ENCODE measurements at regions not wholly inside any gene's neighbourhood (a gene's known extent, or its start where the extent isn't known, plus 50 kb on each side); places are given as distances from the start of the nearest gene placed in this dataset.

GRCh38 chr6:17002123-17002522 is 99.7 kb upstream of the STMND1 start:
- DNase-seq (ENCODE audit: low read depth) = no peak
- no peak for TF ChIP-seq CTCF (IDR thresholded peaks at IDR 0.05; ENCODE audit: low read depth, low read length, missing control alignments)
- no peak overlapping the region for H3K4me3 ChIP-seq (ENCODE audit: low read depth, low read length)

- TF ChIP-seq CTCF (IDR thresholded peaks at IDR 0.05; ENCODE audit: low read depth, low read length, missing control alignments) = no peak
- DNase-seq (ENCODE audit: low read depth) = no peak
- no peak overlapping the region for H3K4me3 ChIP-seq (ENCODE audit: low read depth, low read length)
Measured at GRCh38 chr6:17001188-17001587, 100.7 kb upstream of the STMND1 start.

GRCh38 chr6:16999491-17000436 is 102.1 kb upstream of the STMND1 start:
- no peak for DNase-seq (ENCODE audit: low read depth)
- no peak for TF ChIP-seq CTCF (IDR thresholded peaks at IDR 0.05; ENCODE audit: low read depth, low read length, missing control alignments)
- no peak overlapping the region for H3K4me3 ChIP-seq (ENCODE audit: low read depth, low read length)

- no peak for DNase-seq (ENCODE audit: low read depth)
- TF ChIP-seq CTCF (IDR thresholded peaks at IDR 0.05; ENCODE audit: low read depth, low read length, missing control alignments) = no peak
- no peak overlapping the region for H3K4me3 ChIP-seq (ENCODE audit: low read depth, low read length)
Measured at GRCh38 chr6:16998461-16998860, 103.4 kb upstream of the STMND1 start.

GRCh38 chr6:16995511-16996250 is 106.2 kb upstream of the STMND1 start:
- DNase-seq (ENCODE audit: low read depth) = no peak
- no peak for TF ChIP-seq CTCF (IDR thresholded peaks at IDR 0.05; ENCODE audit: low read depth, low read length, missing control alignments)
- H3K4me3 ChIP-seq (ENCODE audit: low read depth, low read length) = no peak overlapping the region

- no peak for DNase-seq (ENCODE audit: low read depth)
- H3K4me3 ChIP-seq (ENCODE audit: low read depth, low read length) = no peak overlapping the region
- no peak for TF ChIP-seq CTCF (IDR thresholded peaks at IDR 0.05; ENCODE audit: low read depth, low read length, missing control alignments)
Measured at GRCh38 chr6:16993396-16993795, 108.5 kb upstream of the STMND1 start.

All from GM12864 (cell line).